GM12873 (cell line): ENCODE measurements at regions not wholly inside any gene's neighbourhood (a gene's known extent, or its start where the extent isn't known, plus 50 kb on each side); places are given as distances from the start of the nearest gene placed in this dataset.

ENCODE experiments used
- CTCF ChIP-seq: IDR thresholded peaks from 2 replicates; pipeline ENCODE4 v1.5.1; 2012; ENCODE audit warnings: low read depth, mild to moderate bottlenecking, moderate library complexity, low read length, control low read depth; ENCODE audit not compliant: insufficient read depth; ENCODE audit errors: missing control alignments

GRCh38 chr2:191591025-191591424 is 86.9 kb upstream of the NABP1 start:
- TF ChIP-seq CTCF: no peak

- TF ChIP-seq CTCF: no peak
Observed at GRCh38 chr2:191593622-191594385, 84.1 kb upstream of the NABP1 start.

GRCh38 chr2:191597186-191597751 is 80.7 kb upstream of the NABP1 start:
- no peak for TF ChIP-seq CTCF

- TF ChIP-seq CTCF: no peak
Observed at GRCh38 chr2:191598296-191598695, 79.6 kb upstream of the NABP1 start.

GRCh38 chr2:191601060-191601459 is 76.9 kb upstream of the NABP1 start:
- no peak for TF ChIP-seq CTCF

- TF ChIP-seq CTCF: no peak
Observed at GRCh38 chr2:191604154-191604553, 73.8 kb upstream of the NABP1 start.

GRCh38 chr2:191607096-191607495 is 70.8 kb upstream of the NABP1 start:
- no peak for TF ChIP-seq CTCF
